Neuronal stem cell (in vitro differentiated cells): ENCODE measurements at regions not wholly inside any gene's neighbourhood (a gene's known extent, or its start where the extent isn't known, plus 50 kb on each side); places are given as distances from the start of the nearest gene placed in this dataset.
"Not testable (repeated sequence)": the region's sequence is repeated elsewhere in the genome, so short reads cannot be mapped to it uniquely, and the experiment has no call there.

Source experiments
- DNase-seq: peaks from one replicate; pipeline ENCODE4 v3.0.0-alpha.2; 2013; ENCODE audit warnings: low spot score
- H2AFZ ChIP-seq: one replicate; pipeline ENCODE4 v1.6.1; 2013; ENCODE audit warnings: mild to moderate bottlenecking, low read length, inconsistent platforms
- H2AK5ac ChIP-seq: 2 replicates; pipeline ENCODE4 v1.6.1; 2013; ENCODE audit warnings: low read depth, mild to moderate bottlenecking, inconsistent platforms, low read length, moderate library complexity, mixed read lengths
- H2BK120ac ChIP-seq: 2 replicates; pipeline ENCODE4 v1.6.1; 2013; ENCODE audit warnings: low read depth, mild to moderate bottlenecking, inconsistent platforms, low read length, moderate library complexity, mixed read lengths
- H2BK12ac ChIP-seq: one replicate; pipeline ENCODE4 v1.6.1; 2013; ENCODE audit warnings: low read length, inconsistent platforms
- H2BK15ac ChIP-seq: 2 replicates; pipeline ENCODE4 v1.6.1; 2013; ENCODE audit warnings: mild to moderate bottlenecking, low read length, inconsistent platforms, mixed read lengths
- H2BK5ac ChIP-seq: one replicate; pipeline ENCODE4 v1.6.1; 2013; ENCODE audit warnings: inconsistent platforms, mild to moderate bottlenecking, low read length, moderate library complexity
- H3K14ac ChIP-seq: one replicate; pipeline ENCODE4 v1.6.1; 2013; ENCODE audit warnings: low read length, inconsistent platforms
- H3K18ac ChIP-seq: 2 replicates; pipeline ENCODE4 v1.6.1; 2013; ENCODE audit warnings: low read length, inconsistent platforms
- H3K23ac ChIP-seq: 2 replicates; pipeline ENCODE4 v1.6.1; 2013; ENCODE audit warnings: low read depth, mild to moderate bottlenecking, mixed read lengths, low read length, inconsistent platforms; ENCODE audit not compliant: poor library complexity
- H3K27ac ChIP-seq: replicated peaks from 3 replicates; pipeline ENCODE4 v1.5.1; 2013; ENCODE audit warnings: low read length, inconsistent platforms
- H3K27me3 ChIP-seq, 3 experiments: 2 replicates each; pipeline ENCODE4 v1.6.1; 2013; ENCODE audit warnings: low read length in 3 of 3, mild to moderate bottlenecking in 2 of 3, inconsistent platforms in 1 of 3, low read depth in 1 of 3, mixed read lengths in 1 of 3, moderate library complexity in 1 of 3; ENCODE audit not compliant: control insufficient read depth in 3 of 3, insufficient read depth in 3 of 3
- H3K36me3 ChIP-seq, 2 donors: replicated peaks in 1 of 2; 2 replicates each; pipeline ENCODE4 v1.6.1; 2013; ENCODE audit warnings: low read length in 2 of 2; ENCODE audit not compliant: control insufficient read depth in 2 of 2, insufficient read depth in 2 of 2
- H3K4ac ChIP-seq: 2 replicates; pipeline ENCODE4 v1.6.1; 2013; ENCODE audit warnings: inconsistent platforms, mild to moderate bottlenecking, low read length, moderate library complexity
- H3K4me1 ChIP-seq, 2 donors: 1 replicate in 1 of 2; 2 replicates in 1 of 2; pipeline ENCODE4 v1.6.1; 2013; ENCODE audit warnings: low read length in 2 of 2, low read depth in 1 of 2; ENCODE audit not compliant: control insufficient read depth in 2 of 2, insufficient read depth in 1 of 2
- H3K4me2 ChIP-seq: one replicate; pipeline ENCODE4 v1.6.1; 2013; ENCODE audit warnings: mild to moderate bottlenecking, low read length, inconsistent platforms; ENCODE audit not compliant: insufficient read depth, poor library complexity, severe bottlenecking
- H3K4me3 ChIP-seq, 2 donors: 2 replicates each; pipeline ENCODE4 v1.5.1; 2013; ENCODE audit warnings: low read length in 2 of 2, mild to moderate bottlenecking in 2 of 2, inconsistent platforms in 1 of 2, moderate library complexity in 1 of 2
- H3K79me1 ChIP-seq: one replicate; pipeline ENCODE4 v1.6.1; 2013; ENCODE audit warnings: low read depth, mild to moderate bottlenecking, inconsistent platforms, low read length, moderate library complexity
- H3K9ac ChIP-seq: one replicate; pipeline ENCODE4 v1.6.1; 2013; ENCODE audit warnings: mild to moderate bottlenecking, low read depth, low read length, inconsistent platforms; ENCODE audit not compliant: poor library complexity
- H3K9me3 ChIP-seq, 2 donors: replicated peaks in 1 of 2; 2 replicates each; pipeline versions ENCODE3 to v1.6.1; 2013; ENCODE audit warnings: low read length in 2 of 2, mild to moderate bottlenecking in 2 of 2, inconsistent platforms in 1 of 2, low read depth in 1 of 2, mixed read lengths in 1 of 2, moderate library complexity in 1 of 2; ENCODE audit not compliant: control insufficient read depth in 2 of 2, insufficient read depth in 1 of 2
- H4K8ac ChIP-seq: one replicate; pipeline ENCODE4 v1.6.1; 2013; ENCODE audit warnings: low read depth, mild to moderate bottlenecking, inconsistent platforms, low read length, moderate library complexity
- H4K91ac ChIP-seq: one replicate; pipeline ENCODE4 v1.6.1; 2013; ENCODE audit warnings: low read length, low read depth, mild to moderate bottlenecking, inconsistent platforms; ENCODE audit not compliant: poor library complexity
- WGBS, 2 donors: extraction: QIAGEN DNeasy Blood & Tissue Kit; methylation state at CpG; one replicate each; pipeline ENCODE4 v1.1.7; 2013; ENCODE audit warnings: missing lambda C conversion rate in 2 of 2, mixed read lengths in 1 of 2; ENCODE audit not compliant: insufficient read length in 2 of 2, insufficient replicate concordance in 1 of 2; ENCODE audit errors: extremely low coverage in 2 of 2; 5-methylcytosine and 5-hydroxymethylcytosine counted together

DNA sequence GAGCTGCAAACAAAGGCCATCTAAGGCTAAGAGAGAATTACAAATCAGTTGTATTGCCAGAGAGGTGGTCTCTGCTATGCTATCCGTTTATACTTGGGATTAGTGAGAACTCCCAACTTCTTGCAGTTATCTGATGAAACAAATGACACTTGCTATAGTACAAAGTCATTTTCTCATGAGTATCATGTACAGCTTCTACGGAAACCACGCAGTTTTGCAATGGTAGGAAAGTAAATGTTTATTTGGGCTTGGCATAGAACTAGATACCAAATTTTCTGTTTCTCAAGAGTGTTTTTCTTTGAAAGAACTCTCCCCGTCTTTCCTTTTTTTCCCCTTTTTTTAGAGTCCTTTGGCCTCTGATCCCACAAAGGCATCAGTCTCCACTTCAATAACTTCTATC, 128.2 kb upstream of the ENPEP start:
- no peak overlapping the region for H3K18ac ChIP-seq
- no peak overlapping the region for H3K14ac ChIP-seq
- H3K23ac ChIP-seq = no peak overlapping the region
- H4K8ac ChIP-seq = no peak overlapping the region
- no peak overlapping the region for H2BK120ac ChIP-seq
- no peak for DNase-seq
- WGBS, 2 donors = no CpG with 5 or more reads among the region's 4 CpGs
- no peaks in the 10 kb centered on the region for H3K36me3 ChIP-seq
- H2BK5ac ChIP-seq = no peak overlapping the region
- no peak overlapping the region for H3K9ac ChIP-seq
- H2AK5ac ChIP-seq = no peak overlapping the region
- H3K4me1 ChIP-seq = no peaks in the 10 kb centered on the region
- H2AFZ ChIP-seq = no peak overlapping the region
- no peak overlapping the region for H3K4ac ChIP-seq
- H2BK12ac ChIP-seq = no peak overlapping the region
- H3K27ac ChIP-seq = no peak overlapping the region
- no peaks in the 10 kb centered on the region for H3K79me1 ChIP-seq
- H3K9me3 ChIP-seq = no peaks in the 10 kb centered on the region
- no peak overlapping the region for H3K4me2 ChIP-seq
- H2BK15ac ChIP-seq = no peak overlapping the region
- H3K27me3 ChIP-seq = no peaks in the 10 kb centered on the region
- H3K4me3 ChIP-seq = no peak overlapping the region
- no peak overlapping the region for H4K91ac ChIP-seq

DNA sequence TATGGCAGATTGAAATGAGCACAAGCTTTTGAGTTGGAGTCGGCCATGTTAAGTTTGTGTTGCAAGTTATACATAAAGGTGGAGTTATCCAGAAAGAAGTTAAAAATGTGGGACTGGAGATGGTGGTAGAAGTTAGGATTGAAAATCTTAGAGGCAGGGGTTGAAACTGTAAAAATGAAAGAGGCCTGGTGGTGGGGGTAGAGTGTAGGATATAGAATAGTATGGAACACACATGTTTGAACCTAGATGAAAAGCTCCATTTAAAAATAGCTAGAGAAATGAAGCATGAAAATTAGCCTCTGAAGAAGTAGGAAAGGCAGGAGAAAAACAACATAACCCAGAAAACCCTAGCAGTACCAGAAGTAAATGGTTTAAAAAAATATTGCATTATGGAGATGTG, 131.8 kb upstream of the ENPEP start:
- no peaks in the 10 kb centered on the region for H3K36me3 ChIP-seq
- DNase-seq = peak; percentile 2
- no peak overlapping the region for H3K4ac ChIP-seq
- H3K18ac ChIP-seq = no peak overlapping the region
- no peak overlapping the region for H2BK120ac ChIP-seq
- H2AK5ac ChIP-seq = no peak overlapping the region
- no CpG with 5 or more reads among the region's 1 CpG for WGBS, 2 donors
- no peak overlapping the region for H3K9ac ChIP-seq
- H4K8ac ChIP-seq = no peak overlapping the region
- H3K27ac ChIP-seq = no peak overlapping the region
- H4K91ac ChIP-seq = no peak overlapping the region
- H2BK12ac ChIP-seq = no peak overlapping the region
- H3K79me1 ChIP-seq = no peaks in the 10 kb centered on the region
- no peak overlapping the region for H2BK15ac ChIP-seq
- H2AFZ ChIP-seq = no peak overlapping the region
- no peak overlapping the region for H3K4me3 ChIP-seq
- H3K4me1 ChIP-seq = no peaks in the 10 kb centered on the region
- H3K9me3 ChIP-seq = no peaks in the 10 kb centered on the region
- H3K14ac ChIP-seq = no peak overlapping the region
- H3K4me2 ChIP-seq = no peak overlapping the region
- H3K23ac ChIP-seq = no peak overlapping the region
- no peaks in the 10 kb centered on the region for H3K27me3 ChIP-seq
- no peak overlapping the region for H2BK5ac ChIP-seq

DNA sequence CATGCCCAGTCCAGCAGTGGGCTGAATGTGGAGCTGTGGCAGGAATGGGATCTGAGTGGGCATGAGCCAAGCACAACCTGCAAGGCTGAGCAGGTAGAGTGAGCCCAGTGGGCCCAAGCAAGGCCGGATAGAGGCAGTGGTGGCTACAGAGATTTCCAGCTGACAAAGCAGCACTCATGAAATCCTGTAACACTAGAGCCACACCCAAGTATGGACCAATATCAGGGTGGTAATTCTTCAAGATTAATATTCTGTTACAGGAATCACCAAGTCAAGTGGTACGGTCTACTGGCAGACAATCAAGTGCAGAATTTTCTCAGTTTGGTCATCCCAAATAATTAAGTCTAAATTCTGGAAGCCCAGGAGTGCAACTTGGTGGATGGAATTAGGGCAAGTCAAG, 132.4 kb upstream of the ENPEP start:
- Histone ChIP-seq H3K18ac (no peak overlapping the region), H2BK120ac (no peak overlapping the region), H3K27ac (no peak overlapping the region), H2BK5ac (no peak overlapping the region), H3K23ac (no peak overlapping the region), H3K4me3 (peak overlapping the region in 1 of 2 donors; percentile 33), H3K27me3 (no peaks in the 10 kb centered on the region), H2AK5ac (no peak overlapping the region), H3K4me2 (no peak overlapping the region), H3K9me3 (no peaks in the 10 kb centered on the region), H2AFZ (no peak overlapping the region), H3K79me1 (no peaks in the 10 kb centered on the region), H3K4ac (no peak overlapping the region), H3K36me3 (no peaks in the 10 kb centered on the region), H4K91ac (no peak overlapping the region), H3K9ac (no peak overlapping the region), H3K4me1 (no peaks in the 10 kb centered on the region), H4K8ac (no peak overlapping the region), H3K14ac (no peak overlapping the region), H2BK12ac (no peak overlapping the region), H2BK15ac (no peak overlapping the region)
- WGBS, 2 donors = no CpG with 5 or more reads among the region's 2 CpGs
- no peak for DNase-seq

DNA sequence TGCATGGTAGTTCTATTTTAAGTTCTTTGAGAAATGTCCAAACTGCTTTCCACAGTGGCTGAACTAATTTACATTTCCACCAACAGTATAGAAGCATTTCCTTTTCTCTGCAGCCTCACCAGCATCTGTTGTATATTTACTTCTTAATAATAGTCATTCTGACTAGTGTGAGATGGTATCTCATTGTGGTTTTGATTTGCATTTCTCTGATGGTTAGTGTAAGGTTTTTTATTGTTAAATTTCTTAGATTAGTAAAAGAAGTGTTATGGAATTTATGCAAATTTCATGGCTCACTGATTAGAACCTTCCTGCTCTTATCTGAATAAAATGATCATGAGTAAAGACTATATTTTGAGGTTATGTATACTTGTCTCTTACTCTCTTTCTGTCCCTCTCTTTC, 134.8 kb upstream of the ENPEP start:
- not testable (repeated sequence) for H2BK120ac ChIP-seq, H2AFZ ChIP-seq, H3K14ac ChIP-seq, H3K36me3 ChIP-seq, H3K4me2 ChIP-seq, H4K91ac ChIP-seq, H3K27ac ChIP-seq, H3K23ac ChIP-seq, H3K9me3 ChIP-seq, H4K8ac ChIP-seq, H2BK12ac ChIP-seq, H3K4me3 ChIP-seq, H2BK5ac ChIP-seq, H2AK5ac ChIP-seq, H3K4ac ChIP-seq, H2BK15ac ChIP-seq, H3K9ac ChIP-seq, H3K79me1 ChIP-seq, H3K27me3 ChIP-seq, H3K18ac ChIP-seq, DNase-seq, H3K4me1 ChIP-seq
